Liver (tissue), 8 donors: ENCODE measurements at regions not wholly inside any gene's neighbourhood (a gene's known extent, or its start where the extent isn't known, plus 50 kb on each side); places are given as distances from the start of the nearest gene placed in this dataset.

Source experiments
- DNase-seq: peaks from one replicate; pipeline ENCODE4 v3.0.0-alpha.2; 2017; ENCODE audit warnings: low spot score
- H3K27ac ChIP-seq, 2 donors: one replicate each; pipeline ENCODE4 v1.7.0; 2013; ENCODE audit warnings: inconsistent platforms in 2 of 2, low read length in 2 of 2, control low read depth in 1 of 2, low read depth in 1 of 2, mild to moderate bottlenecking in 1 of 2
- H3K27me3 ChIP-seq, 4 donors: one replicate each; pipeline versions ENCODE4 v1.6.1 to v1.7.0; 2013; ENCODE audit warnings: low read length in 3 of 4, inconsistent platforms in 1 of 4, mild to moderate bottlenecking in 1 of 4, moderate library complexity in 1 of 4; ENCODE audit not compliant: control insufficient read depth in 4 of 4, insufficient read depth in 4 of 4
- H3K36me3 ChIP-seq, 4 donors: one replicate each; pipeline versions ENCODE4 v1.6.1 to v1.7.0; 2013; ENCODE audit warnings: low read length in 3 of 4, mild to moderate bottlenecking in 3 of 4, low read depth in 1 of 4, moderate library complexity in 1 of 4; ENCODE audit not compliant: control insufficient read depth in 4 of 4, insufficient read depth in 3 of 4
- H3K4me1 ChIP-seq, 4 donors: one replicate each; pipeline versions ENCODE4 v1.6.1 to v1.7.0; 2013; ENCODE audit warnings: low read length in 3 of 4, mild to moderate bottlenecking in 3 of 4, moderate library complexity in 1 of 4; ENCODE audit not compliant: control insufficient read depth in 4 of 4, insufficient read depth in 4 of 4
- H3K4me3 ChIP-seq, 3 donors: one replicate each; pipeline versions ENCODE4 v1.6.1 to v1.7.0; 2013; ENCODE audit warnings: low read length in 3 of 3, control low read depth in 1 of 3, low read depth in 1 of 3, mild to moderate bottlenecking in 1 of 3
- H3K9ac ChIP-seq, 2 donors: one replicate each; pipeline ENCODE4 v1.7.0; 2013; ENCODE audit warnings: low read length in 2 of 2, mild to moderate bottlenecking in 2 of 2, moderate library complexity in 2 of 2, control low read depth in 1 of 2, low read depth in 1 of 2
- H3K9me3 ChIP-seq, 4 donors: one replicate each; pipeline versions ENCODE4 v1.6.1 to v1.7.0; 2013; ENCODE audit warnings: low read length in 3 of 4; ENCODE audit not compliant: control insufficient read depth in 4 of 4
- ATF3 ChIP-seq: IDR thresholded peaks from 2 replicates; pipeline ENCODE4 v1.6.1; 2016; ENCODE audit warnings: antibody characterized with exemption
- CTCF ChIP-seq: fragments of 150-350 bp; IDR thresholded peaks from 2 replicates; pipeline ENCODE4 v1.5.1; 2017; ENCODE audit warnings: improper control_type of control experiment, low read depth, low read length; ENCODE audit not compliant: missing input control
- FOXA1 ChIP-seq: IDR thresholded peaks from 2 replicates; pipeline ENCODE4 v1.6.1; 2016; ENCODE audit warnings: antibody characterized with exemption
- FOXA2 ChIP-seq: IDR thresholded peaks from 2 replicates; pipeline ENCODE4 v1.6.1; 2016; ENCODE audit warnings: antibody characterized with exemption
- HNF4A ChIP-seq, 2 donors: conservative IDR thresholded peaks; 2 replicates each; pipeline ENCODE4 v1.6.1; 2016; ENCODE audit warnings: antibody characterized with exemption in 2 of 2, mild to moderate bottlenecking in 2 of 2
- JUND ChIP-seq, 2 donors: IDR thresholded peaks; 2 replicates each; pipeline ENCODE4 v1.6.1; 2016; ENCODE audit warnings: antibody characterized with exemption in 2 of 2
- NR2F2 ChIP-seq: IDR thresholded peaks from 2 replicates; pipeline ENCODE4 v1.6.1; 2016; ENCODE audit warnings: antibody characterized with exemption
- RAD21 ChIP-seq, 2 donors: IDR thresholded peaks; 2 replicates each; pipeline ENCODE4 v1.6.1; 2016; ENCODE audit warnings: antibody characterized with exemption in 2 of 2, mild to moderate bottlenecking in 2 of 2
- REST ChIP-seq: IDR thresholded peaks from 2 replicates; pipeline ENCODE4 v1.6.1; 2016; ENCODE audit warnings: antibody characterized with exemption, mild to moderate bottlenecking
- RXRA ChIP-seq, 2 donors: IDR thresholded peaks; 2 replicates each; pipeline ENCODE4 v1.6.1; 2017 to 2018; ENCODE audit warnings: antibody characterized with exemption in 2 of 2, mild to moderate bottlenecking in 1 of 2
- TAF1 ChIP-seq: conservative IDR thresholded peaks from 2 replicates; pipeline ENCODE4 v1.6.1; 2016; ENCODE audit warnings: antibody characterized with exemption, mild to moderate bottlenecking
- YY1 ChIP-seq: IDR thresholded peaks from 2 replicates; pipeline ENCODE4 v1.6.1; 2016; ENCODE audit warnings: antibody characterized with exemption, mild to moderate bottlenecking
- ZBTB33 ChIP-seq: IDR thresholded peaks from 2 replicates; pipeline ENCODE4 v1.6.1; 2016; ENCODE audit warnings: antibody characterized with exemption
- WGBS: extraction: QIAGEN DNeasy Blood & Tissue Kit; methylation state at CpG from one replicate; pipeline ENCODE4 v1.1.7; 2013; 5-methylcytosine and 5-hydroxymethylcytosine counted together
- donor health status: healthy.
- donor health status: healthy.
- donor health status: healthy.
- donor health status: healthy.
- donor health status: healthy.

- DNase-seq: no peak
- Histone ChIP-seq H3K27me3 (no peaks in the 10 kb centered on the region), H3K27ac (no peak overlapping the region), H3K9ac (no peak overlapping the region), H3K4me1 (no peaks in the 10 kb centered on the region), H3K36me3 (no peaks in the 10 kb centered on the region), H3K4me3 (no peak overlapping the region), H3K9me3 (no peaks in the 10 kb centered on the region)
- TF ChIP-seq NR2F2 (no peak), CTCF (no peak), YY1 (no peak), RAD21 (IDR thresholded peaks at IDR 0.05) (no peak), JUND (IDR thresholded peaks at IDR 0.05) (no peak), FOXA1 (no peak), FOXA2 (no peak), RXRA (IDR thresholded peaks at IDR 0.05) (no peak)
Observed at GRCh38 chr5:4553130-4553529, 587.0 kb upstream of the ADAMTS16 start.

- Histone ChIP-seq H3K4me3 (no peak overlapping the region), H3K36me3 (no peaks in the 10 kb centered on the region), H3K27me3 (no peaks in the 10 kb centered on the region), H3K27ac (no peak overlapping the region), H3K9ac (no peak overlapping the region), H3K9me3 (no peaks in the 10 kb centered on the region), H3K4me1 (no peaks in the 10 kb centered on the region)
- TF ChIP-seq REST (no peak), ATF3 (no peak), TAF1 (no peak), RXRA (IDR thresholded peaks at IDR 0.05) (no peak)
- WGBS: 68% methylated on average over 6 of the region's 6 CpGs
- DNase-seq: no peak
Observed at GRCh38 chr5:4553978-4554377, 586.2 kb upstream of the ADAMTS16 start.

GRCh38 chr5:4555725-4556285 lies 584.3 kb upstream of the ADAMTS16 start:
- no peaks in the 10 kb centered on the region for H3K9me3 ChIP-seq
- H3K36me3 ChIP-seq: no peaks in the 10 kb centered on the region
- DNase-seq: no peak
- H3K4me1 ChIP-seq: no peaks in the 10 kb centered on the region
- H3K27me3 ChIP-seq: no peaks in the 10 kb centered on the region
- WGBS: 81% methylated on average over 13 of the region's 13 CpGs
- no peak overlapping the region for H3K27ac ChIP-seq
- no peak overlapping the region for H3K9ac ChIP-seq
- H3K4me3 ChIP-seq: no peak overlapping the region
- TF ChIP-seq HNF4A (conservative IDR thresholded peaks at IDR 0.05) (no peak), CTCF (no peak), ZBTB33 (no peak), REST (no peak), FOXA2 (no peak), ATF3 (no peak)
